ENCODE measurements at regions not wholly inside any gene's neighbourhood (a gene's known extent, or its start where the extent isn't known, plus 50 kb on each side); places are given as distances from the start of the nearest gene placed in this dataset.

DNA sequence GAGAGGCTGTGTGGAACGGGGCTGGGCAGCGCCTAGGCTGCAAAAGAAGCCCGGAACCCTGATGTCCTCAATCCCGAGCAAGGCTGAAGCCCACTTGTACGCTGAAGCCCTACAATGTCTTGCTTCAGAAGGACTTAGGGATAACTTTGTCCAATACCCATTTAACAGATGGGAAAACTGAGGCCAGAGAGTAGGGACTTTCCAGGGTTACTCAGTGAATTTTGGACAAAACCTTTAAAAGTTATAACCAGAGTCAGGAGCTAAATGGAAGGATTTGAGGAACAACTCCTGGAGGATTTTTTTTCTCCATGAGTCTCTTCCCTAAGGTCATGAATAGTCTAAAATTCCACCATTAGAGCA, 161.2 kb downstream of the IRX5 start:
- no peaks in the 10 kb centered on the region for H3F3A ChIP-seq (ENCODE audit: control insufficient read depth, insufficient read depth)
- no peak overlapping the region for H3K27ac ChIP-seq (ENCODE audit: low read depth, low read length)
- no peaks in the 10 kb centered on the region for H3K79me2 ChIP-seq (ENCODE audit: control insufficient read depth, low read length)
- no peaks in the 10 kb centered on the region for H3K4me1 ChIP-seq (ENCODE audit: control insufficient read depth, low read length)
- no peaks in the 10 kb centered on the region for H4K20me1 ChIP-seq (ENCODE audit: control insufficient read depth, insufficient read depth, low read depth, low read length)
- H3K4me3 ChIP-seq (ENCODE audit: low read length) = no peak overlapping the region
- no peak for TF ChIP-seq CTCF (IDR thresholded peaks at IDR 0.05; ENCODE audit: low read depth, low read length, poor library complexity, severe bottlenecking)
- H3K36me3 ChIP-seq (ENCODE audit: control insufficient read depth, low read length) = no peaks in the 10 kb centered on the region
- H3K4me2 ChIP-seq (ENCODE audit: low read length) = no peak overlapping the region
- H3K27me3 ChIP-seq (ENCODE audit: control insufficient read depth, low read length) = no peaks in the 10 kb centered on the region
- H3K9me2 ChIP-seq (replicated peaks; ENCODE audit: control insufficient read depth, low read length) = no peaks in the 10 kb centered on the region
- H3K9me3 ChIP-seq (ENCODE audit: control insufficient read depth, insufficient read depth, low read length) = no peaks in the 10 kb centered on the region

DNA sequence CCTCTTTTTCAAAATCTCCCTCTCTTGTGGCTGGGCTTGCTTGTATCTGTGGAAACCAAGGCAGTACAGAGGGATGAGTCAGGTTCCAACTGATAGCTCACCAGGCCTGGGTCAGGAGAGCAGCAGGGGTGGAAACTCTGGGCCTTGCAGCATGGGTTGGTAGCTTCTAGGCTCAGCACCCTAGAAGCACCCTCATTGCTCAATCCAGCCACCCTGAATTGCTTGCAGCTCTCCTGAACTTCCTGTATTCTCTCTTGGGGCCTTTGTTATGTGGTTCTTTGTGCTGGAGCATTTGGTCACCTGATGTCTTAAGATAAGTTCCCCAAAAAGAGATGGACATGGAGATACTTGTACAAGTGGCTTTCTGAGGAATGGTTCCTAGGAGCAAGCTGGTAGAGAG, 169.4 kb downstream of the IRX5 start:
- Histone ChIP-seq H3K4me2 (ENCODE audit: low read length) (no peak overlapping the region), H3K79me2 (ENCODE audit: control insufficient read depth, low read length) (no peaks in the 10 kb centered on the region), H4K20me1 (ENCODE audit: control insufficient read depth, insufficient read depth, low read depth, low read length) (no peaks in the 10 kb centered on the region), H3K36me3 (ENCODE audit: control insufficient read depth, low read length) (no peaks in the 10 kb centered on the region), H3K9me2 (replicated peaks; ENCODE audit: control insufficient read depth, low read length) (no peaks in the 10 kb centered on the region), H3K4me3 (ENCODE audit: low read length) (no peak overlapping the region), H3K9me3 (ENCODE audit: control insufficient read depth, insufficient read depth, low read length) (no peaks in the 10 kb centered on the region), H3K27ac (ENCODE audit: low read depth, low read length) (no peak overlapping the region), H3K4me1 (ENCODE audit: control insufficient read depth, low read length) (no peaks in the 10 kb centered on the region), H3K27me3 (ENCODE audit: control insufficient read depth, low read length) (no peaks in the 10 kb centered on the region), H3F3A (ENCODE audit: control insufficient read depth, insufficient read depth) (no peaks in the 10 kb centered on the region)
- TF ChIP-seq EZH2phosphoT487 (IDR thresholded peaks at IDR 0.05; ENCODE audit: borderline replicate concordance, low read length) (no peak), CTCF (IDR thresholded peaks at IDR 0.05; ENCODE audit: low read depth, low read length, poor library complexity, severe bottlenecking) (no peak)

GRCh38 chr16:55101026-55101425, 170.4 kb downstream of the IRX5 start:
- Histone ChIP-seq H4K20me1 (ENCODE audit: control insufficient read depth, insufficient read depth, low read depth, low read length) (no peaks in the 10 kb centered on the region), H3F3A (ENCODE audit: control insufficient read depth, insufficient read depth) (no peaks in the 10 kb centered on the region), H3K9me3 (ENCODE audit: control insufficient read depth, insufficient read depth, low read length) (no peaks in the 10 kb centered on the region), H3K4me2 (ENCODE audit: low read length) (no peak overlapping the region), H3K27me3 (ENCODE audit: control insufficient read depth, low read length) (no peaks in the 10 kb centered on the region), H3K4me3 (ENCODE audit: low read length) (no peak overlapping the region), H3K4me1 (ENCODE audit: control insufficient read depth, low read length) (no peaks in the 10 kb centered on the region), H3K79me2 (ENCODE audit: control insufficient read depth, low read length) (no peaks in the 10 kb centered on the region), H3K9me2 (replicated peaks; ENCODE audit: control insufficient read depth, low read length) (no peaks in the 10 kb centered on the region), H3K27ac (ENCODE audit: low read depth, low read length) (no peak overlapping the region), H3K36me3 (ENCODE audit: control insufficient read depth, low read length) (no peaks in the 10 kb centered on the region)
- TF ChIP-seq EZH2phosphoT487 (IDR thresholded peaks at IDR 0.05; ENCODE audit: borderline replicate concordance, low read length) (no peak), CTCF (IDR thresholded peaks at IDR 0.05; ENCODE audit: low read depth, low read length, poor library complexity, severe bottlenecking) (no peak)

- no peak for TF ChIP-seq EZH2phosphoT487 (IDR thresholded peaks at IDR 0.05; ENCODE audit: borderline replicate concordance, low read length)
- no peak for TF ChIP-seq CTCF (IDR thresholded peaks at IDR 0.05; ENCODE audit: low read depth, low read length, poor library complexity, severe bottlenecking)
- H3K27ac ChIP-seq (ENCODE audit: low read depth, low read length) = no peak overlapping the region
- H4K20me1 ChIP-seq (ENCODE audit: control insufficient read depth, insufficient read depth, low read depth, low read length) = no peaks in the 10 kb centered on the region
- no peaks in the 10 kb centered on the region for H3K9me2 ChIP-seq (replicated peaks; ENCODE audit: control insufficient read depth, low read length)
- H3K4me2 ChIP-seq (ENCODE audit: low read length) = no peak overlapping the region
- H3K4me3 ChIP-seq (ENCODE audit: low read length) = no peak overlapping the region
- H3K9me3 ChIP-seq (ENCODE audit: control insufficient read depth, insufficient read depth, low read length) = no peaks in the 10 kb centered on the region
- H3K79me2 ChIP-seq (ENCODE audit: control insufficient read depth, low read length) = no peaks in the 10 kb centered on the region
- no peaks in the 10 kb centered on the region for H3K27me3 ChIP-seq (ENCODE audit: control insufficient read depth, low read length)
- no peaks in the 10 kb centered on the region for H3K36me3 ChIP-seq (ENCODE audit: control insufficient read depth, low read length)
- no peaks in the 10 kb centered on the region for H3F3A ChIP-seq (ENCODE audit: control insufficient read depth, insufficient read depth)
- no peaks in the 10 kb centered on the region for H3K4me1 ChIP-seq (ENCODE audit: control insufficient read depth, low read length)
Measured at GRCh38 chr16:55102077-55102476, 171.4 kb downstream of the IRX5 start.

All from DOHH2 (cell line).